Activated CD4-positive, alpha-beta T cell treated with anti-CD3 and anti-CD28 coated beads, Interleukin-2, amount 50 U/mL, for 1 hour (primary cell): ENCODE measurements at regions not wholly inside any gene's neighbourhood (a gene's known extent, or its start where the extent isn't known, plus 50 kb on each side); places are given as distances from the start of the nearest gene placed in this dataset.

Source experiments
- DNase-seq: peaks from one replicate; pipeline ENCODE4 v3.0.0-alpha.2; 2020

DNA sequence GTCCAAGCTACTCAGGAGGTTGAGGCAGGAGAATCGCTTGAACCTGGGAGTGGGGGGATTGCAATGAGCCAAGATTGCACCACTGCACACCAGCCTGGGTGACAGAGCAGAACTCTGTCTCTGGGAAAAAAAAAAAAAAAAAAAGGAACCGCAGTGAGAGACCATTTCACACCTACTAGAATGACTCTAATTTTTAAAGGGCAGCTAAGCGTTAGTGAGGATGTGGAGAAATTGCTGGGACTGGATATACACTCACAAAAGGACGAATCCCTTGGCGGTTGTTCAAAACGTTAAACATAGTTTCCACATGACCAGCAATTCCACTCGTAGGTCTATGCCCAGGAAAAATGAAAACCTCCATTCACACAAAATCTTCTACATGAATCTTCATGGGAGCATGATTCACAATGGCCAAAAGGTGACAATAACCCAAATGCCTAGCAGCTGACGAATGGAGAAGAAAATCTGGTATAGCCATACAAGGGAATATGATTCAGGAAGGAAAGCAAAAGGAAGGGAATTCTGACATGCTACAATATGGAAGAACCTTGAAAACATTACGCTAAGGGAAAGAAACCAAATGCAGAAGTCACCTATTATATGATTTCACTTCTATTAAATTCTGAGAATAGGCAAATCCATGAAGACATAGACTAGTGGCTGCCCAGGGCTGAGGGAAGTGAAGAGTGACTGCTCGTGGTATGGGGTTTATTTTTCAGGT lies 127.0 kb downstream of the CHSY1 start:
- no peak for DNase-seq

GRCh38 chr15:101123222-101123910 lies 128.5 kb downstream of the CHSY1 start:
- DNase-seq: no peak

DNA sequence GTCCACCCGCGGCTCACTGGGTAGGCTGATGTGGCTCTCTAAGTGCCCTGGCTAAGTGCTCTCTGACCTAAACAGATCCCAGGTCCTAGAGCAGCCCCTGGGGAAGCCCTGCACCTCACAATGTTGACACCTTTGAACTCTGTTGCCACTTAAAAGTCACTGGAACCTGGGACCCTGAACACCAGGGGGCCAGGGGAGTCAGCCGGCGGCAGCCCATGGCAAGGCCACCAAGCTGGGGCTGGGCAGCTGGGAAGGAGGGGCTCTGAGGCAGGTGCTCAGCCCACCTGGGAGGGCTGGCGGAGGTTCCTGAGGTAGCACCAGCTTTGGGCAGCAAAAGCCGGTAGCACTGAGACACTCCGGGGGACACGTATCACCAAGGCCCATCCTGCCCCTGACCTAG lies 129.0 kb downstream of the CHSY1 start:
- no peak for DNase-seq

DNA sequence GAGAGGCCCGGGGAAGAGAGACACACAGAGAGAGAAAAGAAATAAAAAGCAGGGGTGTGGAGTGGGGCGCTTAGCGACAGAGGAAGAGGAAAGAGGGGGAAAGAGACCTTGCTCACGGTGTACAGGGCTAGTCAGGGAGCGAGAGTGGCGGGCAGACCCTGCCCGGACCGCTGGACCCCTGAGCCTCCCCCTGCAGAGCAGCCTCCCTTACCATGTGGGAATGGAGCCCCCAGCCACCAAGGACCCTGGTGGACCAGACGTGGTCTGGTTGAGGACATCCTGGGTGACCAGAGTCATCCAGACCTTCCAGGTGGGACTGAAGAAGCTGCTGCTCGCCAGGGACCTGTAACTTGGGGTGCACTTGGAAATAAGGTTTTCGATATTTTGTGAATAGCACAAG lies 129.6 kb downstream of the CHSY1 start:
- no peak for DNase-seq

DNA sequence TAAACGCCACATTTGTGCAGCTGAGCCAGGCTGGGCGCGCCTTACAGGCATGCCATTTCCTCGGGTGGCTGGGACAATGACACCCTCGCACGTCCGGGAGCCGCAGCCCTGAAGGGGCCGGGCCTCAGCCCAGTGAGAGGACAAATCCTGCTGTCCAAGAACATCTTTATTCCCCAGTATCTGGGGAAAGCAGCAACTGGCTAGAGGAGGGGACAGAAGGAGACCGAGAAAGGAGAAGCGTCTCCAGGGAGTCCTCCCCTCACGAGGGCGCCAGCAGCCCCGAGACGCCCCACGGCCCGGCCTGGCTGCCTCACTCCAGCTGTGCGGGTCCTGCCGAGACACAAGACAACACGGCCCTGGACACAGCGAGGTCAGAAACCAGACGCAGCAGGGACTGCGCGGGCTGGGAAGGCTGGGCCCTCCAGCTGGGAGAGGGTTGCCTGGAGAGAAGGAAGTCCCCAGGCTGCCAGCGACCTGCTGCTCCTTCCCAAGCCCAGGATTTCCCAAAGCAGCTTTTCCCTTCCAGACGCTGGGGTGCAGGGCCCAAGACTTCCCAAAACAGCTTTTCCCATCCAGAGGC lies 130.2 kb downstream of the CHSY1 start:
- DNase-seq: peak; percentile 15

- DNase-seq: no peak
Measured at GRCh38 chr15:101120987-101121386, 130.9 kb downstream of the CHSY1 start.

DNA sequence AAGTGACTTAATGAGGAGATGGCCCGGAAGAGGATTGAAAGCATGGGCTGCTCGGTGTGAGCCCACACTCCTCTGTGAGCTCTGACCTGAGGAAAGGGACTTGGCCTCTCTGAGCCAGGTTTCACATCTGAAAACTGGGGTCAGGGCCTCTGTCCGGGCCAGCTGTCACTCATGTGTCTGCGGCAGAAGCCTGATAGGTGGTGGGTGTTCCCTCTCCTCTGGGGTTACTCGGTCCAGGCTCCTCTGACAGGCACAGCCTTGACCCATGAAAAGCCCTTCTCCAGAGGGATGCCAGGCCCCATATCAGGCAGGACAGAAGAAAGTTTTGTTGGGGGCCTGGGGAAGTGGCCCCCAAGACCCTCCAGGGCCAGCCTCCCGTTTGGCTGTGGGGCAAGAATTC lies 131.4 kb downstream of the CHSY1 start:
- DNase-seq: no peak
